CD4-positive, CD25-positive, alpha-beta regulatory T cell (primary cell): ENCODE measurements at regions not wholly inside any gene's neighbourhood (a gene's known extent, or its start where the extent isn't known, plus 50 kb on each side); places are given as distances from the start of the nearest gene placed in this dataset.

Experiments
- ATAC-seq, 2 donors: fragments of 150-1000 bp; cut with Tn5 transposase; one replicate each; pipeline ENCODE4 v1.10.0; 2021; ENCODE audit warnings: low read depth in 2 of 2, moderate number of reproducible peaks in 2 of 2, moderate library complexity in 1 of 2
- DNase-seq, 3 donors: peaks; one replicate each; pipeline versions ENCODE4 v3.0.0 to v3.0.0-alpha.2; 2012 to 2022; ENCODE audit warnings: mixed read lengths in 1 of 3
- H3K27ac ChIP-seq: one replicate; pipeline ENCODE4 v1.7.0; 2013; ENCODE audit warnings: mild to moderate bottlenecking, low read length; ENCODE audit not compliant: insufficient read depth, poor library complexity, severe bottlenecking
- H3K27me3 ChIP-seq: one replicate; pipeline ENCODE4 v1.7.0; 2013; ENCODE audit warnings: low read length; ENCODE audit not compliant: control insufficient read depth, insufficient read depth
- H3K36me3 ChIP-seq: one replicate; pipeline ENCODE4 v1.7.0; 2013; ENCODE audit warnings: mild to moderate bottlenecking, low read length, moderate library complexity; ENCODE audit not compliant: control insufficient read depth, insufficient read depth
- H3K4me1 ChIP-seq: 2 replicates; pipeline ENCODE4 v1.7.0; 2013; ENCODE audit warnings: mild to moderate bottlenecking, low read length; ENCODE audit not compliant: insufficient read depth, control insufficient read depth, poor library complexity, severe bottlenecking
- H3K4me3 ChIP-seq: one replicate; pipeline ENCODE4 v1.7.0; 2013; ENCODE audit warnings: low read depth, mild to moderate bottlenecking, low read length, moderate library complexity
- H3K9me3 ChIP-seq, 2 experiments: 1 replicate in 1 of 2; 2 replicates in 1 of 2; pipeline ENCODE4 v1.7.0; 2013; ENCODE audit warnings: low read length in 2 of 2, mild to moderate bottlenecking in 1 of 2, moderate library complexity in 1 of 2; ENCODE audit not compliant: control insufficient read depth in 2 of 2
- H3K27ac Mint-ChIP-seq, 3 donors: one replicate each; pipeline ENCODE4 v1.8.0; 2020 to 2022; ENCODE audit warnings: mild to moderate bottlenecking in 3 of 3, mixed read lengths in 3 of 3, moderate library complexity in 2 of 3
- H3K27me3 Mint-ChIP-seq: one replicate; pipeline ENCODE4 v1.8.0; 2022; ENCODE audit warnings: mild to moderate bottlenecking, mixed read lengths
- H3K36me3 Mint-ChIP-seq: one replicate; pipeline ENCODE4 v1.8.0; 2020; ENCODE audit warnings: mixed read lengths
- H3K4me1 Mint-ChIP-seq, 4 donors: one replicate each; pipeline ENCODE4 v1.8.0; 2020 to 2022; ENCODE audit warnings: mixed read lengths in 4 of 4, mild to moderate bottlenecking in 1 of 4
- H3K4me3 Mint-ChIP-seq, 4 donors: one replicate each; pipeline ENCODE4 v1.8.0; 2020 to 2022; ENCODE audit warnings: mild to moderate bottlenecking in 4 of 4, mixed read lengths in 4 of 4, moderate library complexity in 3 of 4
- H3K9me3 Mint-ChIP-seq, 7 donors: one replicate each; pipeline ENCODE4 v1.8.0; 2020 to 2022; ENCODE audit warnings: mixed read lengths in 7 of 7, mild to moderate bottlenecking in 3 of 7, moderate library complexity in 2 of 7

- no peak overlapping the region for H3K4me3 ChIP-seq
- no peaks in the 10 kb centered on the region for H3K36me3 ChIP-seq
- H3K27ac Mint-ChIP-seq, result no peak overlapping the region
- H3K27me3 Mint-ChIP-seq, result peaks cover 5% of the 10 kb centered on the region
- no peaks in the 10 kb centered on the region for H3K4me1 Mint-ChIP-seq
- no peaks in the 10 kb centered on the region for H3K36me3 Mint-ChIP-seq
- no peak overlapping the region for H3K4me3 Mint-ChIP-seq
- peaks cover 0 to 2% (median 0%) of the 10 kb centered on the region in 7 donors for H3K9me3 Mint-ChIP-seq
- H3K9me3 ChIP-seq, result no peaks in the 10 kb centered on the region
- H3K27me3 ChIP-seq, result no peaks in the 10 kb centered on the region
- no peak for DNase-seq
- ATAC-seq, result no peak
- H3K4me1 ChIP-seq, result no peaks in the 10 kb centered on the region
- H3K27ac ChIP-seq, result no peak overlapping the region
Observed at GRCh38 chr2:237214030-237214675, 128.5 kb downstream of the COPS8 start.

GRCh38 chr2:237214963-237215362 is 129.3 kb downstream of the COPS8 start:
- H3K9me3 ChIP-seq, result no peaks in the 10 kb centered on the region
- Mint-ChIP-seq H3K9me3 (peaks cover 0 to 2% (median 0%) of the 10 kb centered on the region in 7 donors), H3K27me3 (peaks cover 5% of the 10 kb centered on the region), H3K27ac (no peak overlapping the region), H3K36me3 (no peaks in the 10 kb centered on the region), H3K4me3 (no peak overlapping the region), H3K4me1 (no peaks in the 10 kb centered on the region)
- no peak overlapping the region for H3K4me3 ChIP-seq
- DNase-seq, result no peak
- H3K4me1 ChIP-seq, result no peaks in the 10 kb centered on the region
- H3K27ac ChIP-seq, result no peak overlapping the region
- no peaks in the 10 kb centered on the region for H3K27me3 ChIP-seq
- no peak for ATAC-seq
- H3K36me3 ChIP-seq, result no peaks in the 10 kb centered on the region

- H3K27me3 ChIP-seq, result peaks cover 3% of the 10 kb centered on the region
- no peaks in the 10 kb centered on the region for H3K9me3 ChIP-seq
- peaks cover 19% of the 10 kb centered on the region for H3K27me3 Mint-ChIP-seq
- H3K4me3 ChIP-seq, result no peak overlapping the region
- no peaks in the 10 kb centered on the region for H3K36me3 Mint-ChIP-seq
- H3K4me1 ChIP-seq, result no peaks in the 10 kb centered on the region
- no peak for ATAC-seq
- H3K27ac ChIP-seq, result no peak overlapping the region
- DNase-seq, result no peak
- H3K36me3 ChIP-seq, result no peaks in the 10 kb centered on the region
- H3K4me3 Mint-ChIP-seq, result no peak overlapping the region
- no peaks in the 10 kb centered on the region for H3K9me3 Mint-ChIP-seq
- no peaks in the 10 kb centered on the region for H3K4me1 Mint-ChIP-seq
- no peak overlapping the region for H3K27ac Mint-ChIP-seq
Observed at GRCh38 chr2:237217995-237218616, 132.4 kb downstream of the COPS8 start.

- H3K27ac Mint-ChIP-seq, result no peak overlapping the region
- no peaks in the 10 kb centered on the region for H3K4me1 Mint-ChIP-seq
- H3K27me3 Mint-ChIP-seq, result peaks cover 19% of the 10 kb centered on the region
- no peak for ATAC-seq
- Histone ChIP-seq H3K4me1 (no peaks in the 10 kb centered on the region), H3K9me3 (no peaks in the 10 kb centered on the region), H3K27me3 (peaks cover 3% of the 10 kb centered on the region), H3K36me3 (no peaks in the 10 kb centered on the region), H3K4me3 (no peak overlapping the region), H3K27ac (no peak overlapping the region)
- no peaks in the 10 kb centered on the region for H3K36me3 Mint-ChIP-seq
- no peaks in the 10 kb centered on the region for H3K9me3 Mint-ChIP-seq
- no peak overlapping the region for H3K4me3 Mint-ChIP-seq
- DNase-seq, result no peak
Observed at GRCh38 chr2:237218756-237219155, 133.1 kb downstream of the COPS8 start.

- no peak overlapping the region for H3K4me3 Mint-ChIP-seq
- peaks cover 3% of the 10 kb centered on the region for H3K27me3 ChIP-seq
- no peaks in the 10 kb centered on the region for H3K36me3 Mint-ChIP-seq
- DNase-seq (no peak), ATAC-seq (no peak)
- H3K4me1 ChIP-seq, result no peaks in the 10 kb centered on the region
- H3K27ac ChIP-seq, result no peak overlapping the region
- H3K4me3 ChIP-seq, result no peak overlapping the region
- no peak overlapping the region for H3K27ac Mint-ChIP-seq
- no peaks in the 10 kb centered on the region for H3K36me3 ChIP-seq
- H3K4me1 Mint-ChIP-seq, result no peaks in the 10 kb centered on the region
- H3K9me3 Mint-ChIP-seq, result no peaks in the 10 kb centered on the region
- peaks cover 19% of the 10 kb centered on the region for H3K27me3 Mint-ChIP-seq
- no peaks in the 10 kb centered on the region for H3K9me3 ChIP-seq
Observed at GRCh38 chr2:237219826-237220225, 134.1 kb downstream of the COPS8 start.

GRCh38 chr2:237221443-237221842 is 135.8 kb downstream of the COPS8 start:
- no peak for DNase-seq
- no peak overlapping the region for H3K4me3 Mint-ChIP-seq
- no peak for ATAC-seq

GRCh38 chr2:237222178-237222577 is 136.5 kb downstream of the COPS8 start:
- Histone ChIP-seq H3K4me3 (no peak overlapping the region), H3K36me3 (no peaks in the 10 kb centered on the region), H3K9me3 (no peaks in the 10 kb centered on the region), H3K4me1 (no peaks in the 10 kb centered on the region), H3K27me3 (peaks cover 3% of the 10 kb centered on the region), H3K27ac (no peak overlapping the region)
- Mint-ChIP-seq H3K36me3 (no peaks in the 10 kb centered on the region), H3K27me3 (peaks cover 19% of the 10 kb centered on the region), H3K4me3 (no peak overlapping the region), H3K27ac (no peak overlapping the region), H3K4me1 (no peaks in the 10 kb centered on the region), H3K9me3 (no peaks in the 10 kb centered on the region)
- DNase-seq, result no peak
- ATAC-seq, result no peak

More at GRCh38 chr2:237221443-237221842, 135.8 kb downstream of the COPS8 start:
- no peaks in the 10 kb centered on the region for H3K36me3 Mint-ChIP-seq
- no peaks in the 10 kb centered on the region for H3K4me1 ChIP-seq
- H3K4me1 Mint-ChIP-seq, result no peaks in the 10 kb centered on the region
- no peak overlapping the region for H3K4me3 ChIP-seq
- peaks cover 19% of the 10 kb centered on the region for H3K27me3 Mint-ChIP-seq
- no peak overlapping the region for H3K27ac Mint-ChIP-seq
- H3K27me3 ChIP-seq, result peaks cover 3% of the 10 kb centered on the region
- no peaks in the 10 kb centered on the region for H3K9me3 ChIP-seq
- H3K27ac ChIP-seq, result no peak overlapping the region
- no peaks in the 10 kb centered on the region for H3K36me3 ChIP-seq
- no peaks in the 10 kb centered on the region for H3K9me3 Mint-ChIP-seq

- Mint-ChIP-seq H3K27ac (no peak overlapping the region), H3K9me3 (no peaks in the 10 kb centered on the region), H3K36me3 (no peaks in the 10 kb centered on the region)
Observed at GRCh38 chr2:237222601-237223041, 136.9 kb downstream of the COPS8 start.

More at GRCh38 chr2:237222601-237223041, 136.9 kb downstream of the COPS8 start:
- Histone ChIP-seq H3K4me1 (no peaks in the 10 kb centered on the region), H3K4me3 (no peak overlapping the region), H3K27ac (no peak overlapping the region), H3K27me3 (peaks cover 5% of the 10 kb centered on the region), H3K9me3 (no peaks in the 10 kb centered on the region), H3K36me3 (no peaks in the 10 kb centered on the region)
- Mint-ChIP-seq H3K27me3 (peaks cover 19% of the 10 kb centered on the region), H3K4me3 (no peak overlapping the region), H3K4me1 (peaks cover 0 to under 1% (median 0%) of the 10 kb centered on the region in 4 donors)
- DNase-seq, result no peak
- no peak for ATAC-seq
